Naive B cell (primary cell): ENCODE measurements at regions not wholly inside any gene's neighbourhood (a gene's known extent, or its start where the extent isn't known, plus 50 kb on each side); places are given as distances from the start of the nearest gene placed in this dataset.
"Not testable (repeated sequence)": the region's sequence is repeated elsewhere in the genome, so short reads cannot be mapped to it uniquely, and the experiment has no call there.

Experiments
- ATAC-seq, 2 donors: fragments of 150-1000 bp; cut with Tn5 transposase; 2 replicates each; pipeline ENCODE4 v1.10.0; 2021; ENCODE audit warnings: low read depth in 2 of 2, mild to moderate bottlenecking in 2 of 2, moderate library complexity in 2 of 2
- DNase-seq: peaks from one replicate; pipeline ENCODE4 v3.0.0; 2022
- H3K27ac Mint-ChIP-seq, 6 donors: one replicate each; pipeline ENCODE4 v1.8.0; 2020 to 2022; ENCODE audit warnings: mild to moderate bottlenecking in 6 of 6, mixed read lengths in 6 of 6, moderate library complexity in 5 of 6, inconsistent platforms in 2 of 6
- H3K27me3 Mint-ChIP-seq, 3 donors: one replicate each; pipeline ENCODE4 v1.8.0; 2021 to 2022; ENCODE audit warnings: mixed read lengths in 3 of 3, mild to moderate bottlenecking in 1 of 3
- H3K36me3 Mint-ChIP-seq, 2 donors: one replicate each; pipeline ENCODE4 v1.8.0; 2020 to 2022; ENCODE audit warnings: mixed read lengths in 2 of 2, inconsistent platforms in 1 of 2, mild to moderate bottlenecking in 1 of 2
- H3K4me1 Mint-ChIP-seq, 3 donors: one replicate each; pipeline ENCODE4 v1.8.0; 2020 to 2022; ENCODE audit warnings: mixed read lengths in 3 of 3, inconsistent platforms in 1 of 3, mild to moderate bottlenecking in 1 of 3, moderate library complexity in 1 of 3
- H3K4me3 Mint-ChIP-seq, 8 donors: one replicate each; pipeline ENCODE4 v1.8.0; 2020 to 2022; ENCODE audit warnings: mild to moderate bottlenecking in 8 of 8, mixed read lengths in 8 of 8, moderate library complexity in 8 of 8, inconsistent platforms in 2 of 8
- H3K9me3 Mint-ChIP-seq, 7 donors: one replicate each; pipeline ENCODE4 v1.8.0; 2020 to 2022; ENCODE audit warnings: mixed read lengths in 7 of 7, mild to moderate bottlenecking in 5 of 7, inconsistent platforms in 2 of 7, moderate library complexity in 1 of 7

- H3K27ac Mint-ChIP-seq: no peak overlapping the region
- no peak for DNase-seq
- H3K36me3 Mint-ChIP-seq: no peaks in the 10 kb centered on the region
- ATAC-seq: no peak
- H3K27me3 Mint-ChIP-seq: no peaks in the 10 kb centered on the region
- no peaks in the 10 kb centered on the region for H3K4me1 Mint-ChIP-seq
- peaks cover 0 to 9% (median 2%) of the 10 kb centered on the region in 7 donors for H3K9me3 Mint-ChIP-seq
- H3K4me3 Mint-ChIP-seq: no peak overlapping the region
These were observed 160.1 kb upstream of the LRP1B start for GRCh38 chr2:142290931-142291330.

- Mint-ChIP-seq H3K27me3 (no peaks in the 10 kb centered on the region), H3K4me3 (no peak overlapping the region), H3K9me3 (peaks cover 0 to 5% (median 0%) of the 10 kb centered on the region in 7 donors), H3K36me3 (no peaks in the 10 kb centered on the region), H3K4me1 (no peaks in the 10 kb centered on the region), H3K27ac (no peak overlapping the region)
- ATAC-seq (no peak), DNase-seq (no peak)
These were observed 155.8 kb upstream of the LRP1B start for GRCh38 chr2:142286618-142287017.

GRCh38 chr2:142285480-142285879, 154.7 kb upstream of the LRP1B start:
- H3K4me3 Mint-ChIP-seq: no peak overlapping the region
- no peak overlapping the region for H3K27ac Mint-ChIP-seq
- H3K9me3 Mint-ChIP-seq: peaks cover 0 to 5% (median 0%) of the 10 kb centered on the region in 7 donors
- no peak for ATAC-seq
- no peaks in the 10 kb centered on the region for H3K36me3 Mint-ChIP-seq
- H3K27me3 Mint-ChIP-seq: no peaks in the 10 kb centered on the region
- no peak for DNase-seq
- H3K4me1 Mint-ChIP-seq: no peaks in the 10 kb centered on the region

GRCh38 chr2:142284336-142284735, 153.5 kb upstream of the LRP1B start:
- not testable (repeated sequence) for ATAC-seq, DNase-seq, H3K27ac Mint-ChIP-seq, H3K9me3 Mint-ChIP-seq, H3K4me3 Mint-ChIP-seq, H3K27me3 Mint-ChIP-seq, H3K36me3 Mint-ChIP-seq, H3K4me1 Mint-ChIP-seq

DNA sequence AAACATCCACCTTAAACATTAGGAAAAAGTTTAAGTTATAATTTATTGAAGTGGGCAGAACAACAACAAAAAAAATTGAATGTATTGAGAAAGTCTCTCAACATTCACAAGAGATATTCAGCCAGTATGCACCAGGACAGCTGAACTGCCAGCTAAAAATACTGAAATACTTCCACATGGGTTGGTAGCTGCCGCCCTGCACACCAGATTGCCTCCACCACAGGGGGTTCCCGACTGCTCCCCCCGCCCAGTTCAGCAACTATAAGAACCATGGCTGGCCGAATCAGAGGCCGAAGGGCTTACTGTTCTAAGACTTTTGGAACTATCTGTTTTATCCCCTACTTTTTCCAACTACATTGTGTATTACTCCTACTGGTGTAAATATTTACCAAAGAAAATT, 150.0 kb upstream of the LRP1B start:
- H3K27me3 Mint-ChIP-seq: no peaks in the 10 kb centered on the region
- no peak overlapping the region for H3K27ac Mint-ChIP-seq
- no peaks in the 10 kb centered on the region for H3K36me3 Mint-ChIP-seq
- peaks cover 0 to 11% (median 8%) of the 10 kb centered on the region in 7 donors for H3K9me3 Mint-ChIP-seq
- H3K4me3 Mint-ChIP-seq: no peak overlapping the region
- ATAC-seq (no peak), DNase-seq (no peak)
- H3K4me1 Mint-ChIP-seq: no peaks in the 10 kb centered on the region

DNA sequence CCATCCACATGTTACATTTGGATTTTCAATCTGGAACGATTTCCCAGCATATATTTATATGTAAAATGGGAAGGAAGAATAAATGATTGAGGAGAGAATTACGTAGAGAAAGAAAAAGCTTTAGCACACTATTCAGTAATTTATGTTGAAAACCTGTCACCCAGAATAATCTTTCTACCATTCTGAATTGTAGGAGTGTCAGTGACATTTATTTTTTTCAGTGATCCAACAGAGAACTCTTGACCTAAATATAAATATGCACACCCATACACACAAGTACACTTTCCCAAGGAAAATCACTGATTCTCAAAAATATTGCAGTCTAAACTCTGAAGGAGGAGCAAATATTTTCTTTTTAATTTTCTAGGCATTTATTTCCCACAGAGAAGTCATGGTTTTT, 140.2 kb upstream of the LRP1B start:
- Mint-ChIP-seq H3K36me3 (no peaks in the 10 kb centered on the region), H3K4me3 (no peak overlapping the region), H3K4me1 (no peaks in the 10 kb centered on the region), H3K27me3 (peaks cover 0 to 12% (median 11%) of the 10 kb centered on the region in 3 donors), H3K9me3 (peaks cover 0 to 6% (median 3%) of the 10 kb centered on the region in 7 donors), H3K27ac (no peak overlapping the region)
- no peak for ATAC-seq
- DNase-seq: no peak

GRCh38 chr2:142270291-142270690, 139.5 kb upstream of the LRP1B start:
- Mint-ChIP-seq H3K27me3 (peaks cover 0 to 12% (median 11%) of the 10 kb centered on the region in 3 donors), H3K36me3 (no peaks in the 10 kb centered on the region), H3K4me1 (no peaks in the 10 kb centered on the region), H3K9me3 (peaks cover 0 to 6% (median 0%) of the 10 kb centered on the region in 7 donors), H3K4me3 (no peak overlapping the region), H3K27ac (no peak overlapping the region)
- DNase-seq (no peak), ATAC-seq (no peak)

GRCh38 chr2:142259356-142259755, 128.5 kb upstream of the LRP1B start:
- no peaks in the 10 kb centered on the region for H3K36me3 Mint-ChIP-seq
- H3K27ac Mint-ChIP-seq: no peak overlapping the region
- no peak overlapping the region for H3K4me3 Mint-ChIP-seq
- ATAC-seq (no peak), DNase-seq (no peak)
- H3K9me3 Mint-ChIP-seq: peaks cover 0 to 26% (median 12%) of the 10 kb centered on the region in 7 donors
- peaks cover 0 to 33% (median 8%) of the 10 kb centered on the region in 3 donors for H3K27me3 Mint-ChIP-seq
- peaks cover 0 to 5% (median 0%) of the 10 kb centered on the region in 3 donors for H3K4me1 Mint-ChIP-seq

DNA sequence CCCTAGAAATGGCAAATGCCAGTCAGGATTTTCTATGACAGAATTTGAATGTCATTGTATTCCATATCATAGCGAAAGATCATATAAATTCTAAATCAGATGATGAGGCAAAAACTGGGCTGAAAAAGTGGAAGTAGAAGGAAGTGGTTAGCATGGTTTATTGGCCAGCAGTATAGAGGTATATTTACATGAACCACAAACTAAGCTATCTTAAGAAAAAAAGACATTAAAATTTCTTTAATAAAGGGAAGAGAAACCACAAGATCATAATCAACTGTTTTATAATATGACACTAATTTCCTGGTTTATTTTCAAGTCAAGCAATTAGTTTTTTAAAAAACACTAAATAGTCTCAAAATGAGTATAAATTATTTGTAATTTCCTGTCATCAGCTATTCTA, 123.2 kb upstream of the LRP1B start:
- DNase-seq: no peak
- Mint-ChIP-seq H3K9me3 (peaks cover 0 to 20% (median 5%) of the 10 kb centered on the region in 7 donors), H3K4me3 (no peak overlapping the region), H3K27ac (no peak overlapping the region), H3K4me1 (peaks cover 0 to 6% (median 0%) of the 10 kb centered on the region in 3 donors), H3K36me3 (no peaks in the 10 kb centered on the region), H3K27me3 (peaks cover under 1 to 19% (median 12%) of the 10 kb centered on the region in 3 donors)
- ATAC-seq: peak in 1 of 2 donors; percentile 37

DNA sequence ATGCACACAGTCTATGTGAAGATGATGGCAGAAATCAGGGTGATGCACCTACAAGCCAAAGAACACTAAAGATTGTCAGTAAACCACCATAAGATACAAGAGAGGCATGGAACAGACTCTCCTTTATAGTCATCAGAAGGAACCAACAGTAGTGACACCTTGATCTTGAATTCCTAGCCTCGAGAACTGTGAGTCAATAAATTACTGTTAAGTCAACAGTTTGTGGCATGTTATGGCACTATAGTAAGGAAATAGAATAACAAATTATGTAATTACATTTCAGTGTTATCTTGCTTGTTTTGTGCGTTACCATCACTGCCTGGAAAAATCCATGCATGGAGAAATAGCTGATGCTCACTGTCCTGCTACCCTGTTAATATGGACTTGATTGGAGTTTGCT, 110.2 kb upstream of the LRP1B start:
- Mint-ChIP-seq H3K4me1 (no peaks in the 10 kb centered on the region), H3K36me3 (no peaks in the 10 kb centered on the region), H3K27me3 (peaks cover 0 to 7% (median 0%) of the 10 kb centered on the region in 3 donors), H3K9me3 (peaks cover 0 to 2% (median 0%) of the 10 kb centered on the region in 7 donors), H3K4me3 (no peak overlapping the region), H3K27ac (no peak overlapping the region)
- no peak for ATAC-seq
- no peak for DNase-seq

GRCh38 chr2:142236181-142236580, 105.4 kb upstream of the LRP1B start:
- no peaks in the 10 kb centered on the region for H3K4me1 Mint-ChIP-seq
- H3K9me3 Mint-ChIP-seq: peaks cover 0 to 4% (median 0%) of the 10 kb centered on the region in 7 donors
- DNase-seq: no peak
- no peak overlapping the region for H3K27ac Mint-ChIP-seq
- H3K27me3 Mint-ChIP-seq: no peaks in the 10 kb centered on the region
- ATAC-seq: no peak
- H3K36me3 Mint-ChIP-seq: no peaks in the 10 kb centered on the region
- H3K4me3 Mint-ChIP-seq: no peak overlapping the region

- no peak overlapping the region for H3K27ac Mint-ChIP-seq
- no peaks in the 10 kb centered on the region for H3K4me1 Mint-ChIP-seq
- peaks cover 0 to 3% (median 0%) of the 10 kb centered on the region in 7 donors for H3K9me3 Mint-ChIP-seq
- H3K36me3 Mint-ChIP-seq: no peaks in the 10 kb centered on the region
- no peaks in the 10 kb centered on the region for H3K27me3 Mint-ChIP-seq
- ATAC-seq: no peak
- no peak overlapping the region for H3K4me3 Mint-ChIP-seq
- no peak for DNase-seq
These were observed 103.9 kb upstream of the LRP1B start for GRCh38 chr2:142234741-142235140.

DNA sequence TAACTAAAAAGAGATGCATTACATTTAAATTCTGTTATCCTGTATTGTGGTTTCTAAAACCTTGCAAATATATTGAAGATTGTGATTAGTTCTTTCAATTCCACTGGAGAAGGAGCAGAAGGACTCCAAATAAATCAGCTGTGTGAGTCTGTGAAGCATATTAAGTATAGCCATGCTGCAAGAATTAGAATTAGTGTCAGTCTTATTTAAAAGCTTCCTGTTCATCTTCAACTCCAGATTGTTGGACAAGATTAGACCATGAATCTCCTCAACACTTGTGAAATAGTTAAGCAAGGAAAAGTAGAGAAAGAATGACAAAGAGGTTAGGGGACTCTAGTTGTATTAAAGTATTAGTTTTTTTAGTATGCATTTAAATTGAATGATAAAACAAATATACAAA, 92.5 kb upstream of the LRP1B start:
- peaks cover 0 to 4% (median 0%) of the 10 kb centered on the region in 3 donors for H3K27me3 Mint-ChIP-seq
- H3K4me1 Mint-ChIP-seq: no peaks in the 10 kb centered on the region
- ATAC-seq: no peak
- no peak overlapping the region for H3K27ac Mint-ChIP-seq
- DNase-seq: no peak
- no peaks in the 10 kb centered on the region for H3K36me3 Mint-ChIP-seq
- H3K9me3 Mint-ChIP-seq: peaks cover 0 to 2% (median 0%) of the 10 kb centered on the region in 7 donors
- no peak overlapping the region for H3K4me3 Mint-ChIP-seq

DNA sequence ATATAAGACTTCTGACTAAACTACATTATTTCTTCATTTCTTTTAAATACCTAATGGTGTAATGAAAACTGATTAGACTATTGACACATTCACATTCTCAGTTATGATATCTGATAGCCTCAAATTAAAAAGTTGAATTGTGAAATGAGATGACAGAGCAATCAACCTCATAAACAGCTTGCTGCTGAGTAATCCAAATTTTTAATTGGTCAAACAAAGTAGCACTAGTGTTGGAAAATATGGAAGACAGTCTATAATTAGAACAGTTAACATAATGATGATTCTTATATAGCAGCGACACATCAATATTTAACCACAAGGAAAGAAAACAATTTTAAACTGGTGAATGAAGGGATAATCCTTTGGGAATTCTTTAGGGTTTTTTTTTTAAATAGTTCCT, 91.9 kb upstream of the LRP1B start:
- Mint-ChIP-seq H3K27ac (no peak overlapping the region), H3K9me3 (peaks cover 0 to 2% (median 0%) of the 10 kb centered on the region in 7 donors), H3K27me3 (peaks cover 0 to 4% (median 0%) of the 10 kb centered on the region in 3 donors), H3K36me3 (no peaks in the 10 kb centered on the region), H3K4me1 (no peaks in the 10 kb centered on the region), H3K4me3 (no peak overlapping the region)
- DNase-seq: no peak
- ATAC-seq: no peak

DNA sequence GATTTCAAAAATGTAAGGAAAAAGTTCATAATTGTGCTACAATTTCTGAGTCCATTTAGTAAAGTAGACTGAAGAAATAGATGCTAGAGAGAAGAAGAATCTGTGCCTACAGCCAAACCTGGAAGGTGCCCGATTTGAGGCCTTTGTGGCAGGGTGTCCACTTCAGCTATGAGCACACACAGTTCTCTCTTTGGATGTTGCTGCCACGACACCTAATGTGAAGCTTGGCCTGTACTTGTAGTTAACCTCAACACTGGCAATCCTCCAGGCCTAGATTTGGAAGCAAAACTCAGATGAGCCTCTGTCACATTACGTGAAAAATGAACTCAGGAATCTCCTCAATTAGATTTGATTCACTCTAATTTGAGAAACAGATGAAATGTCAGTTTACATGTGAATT, 90.1 kb upstream of the LRP1B start:
- H3K9me3 Mint-ChIP-seq: peaks cover 0 to 4% (median 0%) of the 10 kb centered on the region in 7 donors
- ATAC-seq (no peak), DNase-seq (no peak)
- H3K4me3 Mint-ChIP-seq: no peak overlapping the region
- H3K36me3 Mint-ChIP-seq: no peaks in the 10 kb centered on the region
- peaks cover 0 to 4% (median 0%) of the 10 kb centered on the region in 3 donors for H3K27me3 Mint-ChIP-seq
- no peak overlapping the region for H3K27ac Mint-ChIP-seq
- H3K4me1 Mint-ChIP-seq: no peaks in the 10 kb centered on the region
